Superior temporal gyrus (tissue), 1 donor: ENCODE measurements at regions not wholly inside any gene's neighbourhood (a gene's known extent, or its start where the extent isn't known, plus 50 kb on each side); places are given as distances from the start of the nearest gene placed in this dataset.

Source experiments
- DNase-seq: peaks from one replicate; pipeline ENCODE4 v3.0.0-alpha.2; 2016; ENCODE audit errors: extremely low spot score

GRCh38 chr3:26365706-26366105, 256.9 kb upstream of the LRRC3B start:
- no peak for DNase-seq

GRCh38 chr3:26368312-26368711, 254.3 kb upstream of the LRRC3B start:
- DNase-seq: no peak

GRCh38 chr3:26369133-26369532, 253.4 kb upstream of the LRRC3B start:
- no peak for DNase-seq

- no peak for DNase-seq
Measured at GRCh38 chr3:26375843-26376530, 246.6 kb upstream of the LRRC3B start.

GRCh38 chr3:26381411-26381810, 241.2 kb upstream of the LRRC3B start:
- DNase-seq: no peak

GRCh38 chr3:26406636-26407035, 215.9 kb upstream of the LRRC3B start:
- no peak for DNase-seq

- no peak for DNase-seq
Measured at GRCh38 chr3:26418553-26418952, 204.0 kb upstream of the LRRC3B start.

GRCh38 chr3:26422415-26422814, 200.2 kb upstream of the LRRC3B start:
- no peak for DNase-seq

- no peak for DNase-seq
Measured at GRCh38 chr3:26425076-26425475, 197.5 kb upstream of the LRRC3B start.

GRCh38 chr3:26428992-26429391, 193.6 kb upstream of the LRRC3B start:
- DNase-seq: no peak

- no peak for DNase-seq
Measured at GRCh38 chr3:26437678-26438077, 184.9 kb upstream of the LRRC3B start.

GRCh38 chr3:26438325-26438940, 184.1 kb upstream of the LRRC3B start:
- DNase-seq: no peak

GRCh38 chr3:26438981-26439884, 183.3 kb upstream of the LRRC3B start:
- no peak for DNase-seq

GRCh38 chr3:26449996-26450395, 172.6 kb upstream of the LRRC3B start:
- no peak for DNase-seq

GRCh38 chr3:26452363-26452762, 170.2 kb upstream of the LRRC3B start:
- no peak for DNase-seq

- DNase-seq: no peak
Measured at GRCh38 chr3:26460985-26461384, 161.6 kb upstream of the LRRC3B start.

GRCh38 chr3:26472345-26472744, 150.2 kb upstream of the LRRC3B start:
- DNase-seq: no peak

GRCh38 chr3:26474706-26475105, 147.9 kb upstream of the LRRC3B start:
- DNase-seq: no peak

GRCh38 chr3:26480377-26480776, 142.2 kb upstream of the LRRC3B start:
- no peak for DNase-seq

GRCh38 chr3:26484140-26484539, 138.4 kb upstream of the LRRC3B start:
- DNase-seq: no peak

- no peak for DNase-seq
Measured at GRCh38 chr3:26498271-26498670, 124.3 kb upstream of the LRRC3B start.

GRCh38 chr3:26505399-26505798, 117.2 kb upstream of the LRRC3B start:
- no peak for DNase-seq
